WERI-Rb-1 (cell line): ENCODE measurements at regions not wholly inside any gene's neighbourhood (a gene's known extent, or its start where the extent isn't known, plus 50 kb on each side); places are given as distances from the start of the nearest gene placed in this dataset.
A peak's percentile ranks its signal among the peaks of the same experiment; 100 is the strongest.

ENCODE experiments used
- DNase-seq: peaks from one replicate; pipeline ENCODE4 v3.0.0-alpha.2; 2020
- H3K27ac ChIP-seq: fragments of 250-450 bp; sonication (Bioruptor Pico); 2 replicates; pipeline ENCODE4 v1.5.1; 2020; ENCODE audit warnings: mild to moderate bottlenecking, moderate library complexity
- H3K27me3 ChIP-seq: fragments of 250-450 bp; sonication (Bioruptor Pico); 2 replicates; pipeline ENCODE4 v1.5.1; 2021; ENCODE audit warnings: mild to moderate bottlenecking, low read depth, moderate library complexity; ENCODE audit not compliant: insufficient read depth, severe bottlenecking
- H3K36me3 ChIP-seq: fragments of 250-450 bp; sonication (Bioruptor Pico); 2 replicates; pipeline ENCODE4 v1.5.1; 2020; ENCODE audit warnings: mild to moderate bottlenecking, moderate library complexity
- H3K4me3 ChIP-seq: 2 replicates; pipeline ENCODE4 v1.5.1; 2011; ENCODE audit warnings: low read depth, mild to moderate bottlenecking, control low read depth, low read length
- H3K9me3 ChIP-seq: fragments of 250-450 bp; sonication (Bioruptor Pico); 2 replicates; pipeline ENCODE4 v1.5.1; 2021; ENCODE audit warnings: mild to moderate bottlenecking, moderate library complexity; ENCODE audit not compliant: severe bottlenecking
- TF ChIP-seq, protein P1 (sequence below): IDR thresholded peaks from 2 replicates; pipeline ENCODE4 v1.5.1; 2011; ENCODE audit warnings: low read depth, mild to moderate bottlenecking, control low read depth, inconsistent platforms, low read length

DNA sequence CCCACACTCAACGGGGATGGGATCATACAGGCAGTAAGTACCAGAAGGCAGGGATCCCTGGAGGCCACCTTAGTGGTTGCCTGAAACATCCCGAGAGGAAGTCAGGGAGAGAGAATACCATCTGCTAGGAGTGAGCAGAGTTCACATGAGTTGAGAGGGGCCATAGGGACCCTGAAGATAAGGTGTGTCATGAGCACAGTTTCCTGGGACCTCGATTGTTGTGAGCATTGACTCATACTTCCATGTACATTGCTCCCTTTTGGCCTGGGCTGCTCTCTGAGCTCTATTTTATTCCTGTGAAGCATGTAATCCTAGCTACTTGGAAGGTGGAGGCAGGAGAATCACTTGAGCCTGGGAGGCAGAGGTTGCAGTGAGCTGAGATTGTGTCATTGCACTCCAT is 120.5 kb downstream of the TBC1D30 start:
- Histone ChIP-seq H3K27me3 (no peaks in the 10 kb centered on the region), H3K36me3 (no peaks in the 10 kb centered on the region), H3K27ac (no peak overlapping the region), H3K9me3 (no peaks in the 10 kb centered on the region), H3K4me3 (no peak overlapping the region)
- TF ChIP-seq, protein P1, sequence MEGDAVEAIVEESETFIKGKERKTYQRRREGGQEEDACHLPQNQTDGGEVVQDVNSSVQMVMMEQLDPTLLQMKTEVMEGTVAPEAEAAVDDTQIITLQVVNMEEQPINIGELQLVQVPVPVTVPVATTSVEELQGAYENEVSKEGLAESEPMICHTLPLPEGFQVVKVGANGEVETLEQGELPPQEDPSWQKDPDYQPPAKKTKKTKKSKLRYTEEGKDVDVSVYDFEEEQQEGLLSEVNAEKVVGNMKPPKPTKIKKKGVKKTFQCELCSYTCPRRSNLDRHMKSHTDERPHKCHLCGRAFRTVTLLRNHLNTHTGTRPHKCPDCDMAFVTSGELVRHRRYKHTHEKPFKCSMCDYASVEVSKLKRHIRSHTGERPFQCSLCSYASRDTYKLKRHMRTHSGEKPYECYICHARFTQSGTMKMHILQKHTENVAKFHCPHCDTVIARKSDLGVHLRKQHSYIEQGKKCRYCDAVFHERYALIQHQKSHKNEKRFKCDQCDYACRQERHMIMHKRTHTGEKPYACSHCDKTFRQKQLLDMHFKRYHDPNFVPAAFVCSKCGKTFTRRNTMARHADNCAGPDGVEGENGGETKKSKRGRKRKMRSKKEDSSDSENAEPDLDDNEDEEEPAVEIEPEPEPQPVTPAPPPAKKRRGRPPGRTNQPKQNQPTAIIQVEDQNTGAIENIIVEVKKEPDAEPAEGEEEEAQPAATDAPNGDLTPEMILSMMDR = no peak
- peak; percentile 27 for DNase-seq

DNA sequence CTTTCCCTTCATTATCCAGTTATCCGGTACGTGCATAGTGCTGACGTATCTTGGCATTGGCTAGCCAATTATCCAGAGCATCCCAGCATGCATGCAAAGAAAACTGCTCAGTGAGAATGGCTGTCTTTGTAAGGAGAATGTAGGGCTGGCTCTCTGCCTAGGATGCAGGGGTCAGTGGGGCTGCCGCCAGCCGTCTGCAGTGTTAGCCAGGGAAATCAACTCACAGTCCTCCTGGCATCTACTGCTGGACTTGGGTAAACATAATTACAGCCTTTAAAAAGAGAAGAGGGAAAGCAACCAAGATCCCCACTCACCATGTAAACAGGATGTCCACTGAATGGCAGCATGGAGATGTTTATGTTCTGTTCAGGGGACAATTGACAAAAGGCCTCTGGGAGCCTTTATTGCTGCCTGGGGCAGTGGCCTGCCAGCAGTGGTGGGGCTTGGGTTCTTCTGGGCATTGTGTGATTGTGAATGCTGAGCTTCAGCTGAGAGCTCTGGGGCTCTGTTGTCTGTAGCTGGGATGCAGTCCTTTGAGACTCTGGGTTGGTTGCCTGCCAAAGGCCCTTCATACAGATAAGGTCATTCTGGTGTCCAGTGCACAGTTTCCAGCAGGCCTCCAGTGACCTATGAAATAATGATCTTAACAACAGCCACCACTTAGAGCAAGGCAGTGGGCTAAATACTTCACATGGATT is 121.8 kb downstream of the TBC1D30 start:
- DNase-seq = no peak
- Histone ChIP-seq H3K9me3 (no peaks in the 10 kb centered on the region), H3K4me3 (no peak overlapping the region), H3K27me3 (no peaks in the 10 kb centered on the region), H3K36me3 (no peaks in the 10 kb centered on the region), H3K27ac (no peak overlapping the region)
- TF ChIP-seq, protein P1 = no peak

DNA sequence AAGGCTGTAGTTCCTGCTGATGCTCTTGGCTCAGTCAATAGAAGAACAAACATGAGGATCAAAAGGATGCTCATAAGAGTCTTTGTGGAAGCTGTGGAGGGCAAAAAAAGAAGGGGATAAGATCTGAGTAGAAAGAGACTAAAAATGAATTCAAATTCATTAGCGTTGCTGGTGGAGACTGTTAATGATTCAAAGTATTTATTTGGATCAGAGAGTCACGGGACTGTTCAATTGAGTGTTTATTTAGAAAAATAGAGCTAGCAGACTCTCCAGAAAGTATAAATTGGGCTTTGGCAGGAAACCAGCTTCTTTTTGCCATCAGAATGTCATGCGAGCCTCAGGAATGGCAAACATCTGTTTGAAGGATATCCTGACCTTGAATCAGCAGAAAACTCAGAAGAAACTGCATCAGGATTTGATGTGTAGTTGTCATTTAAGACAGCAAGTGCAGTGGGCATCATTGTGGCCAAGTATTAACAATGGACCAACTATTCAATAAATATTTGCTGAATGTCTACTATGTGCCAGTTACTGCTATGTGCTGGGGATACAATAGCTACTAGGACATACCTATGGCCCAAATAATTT is 126.4 kb downstream of the TBC1D30 start:
- no peak overlapping the region for H3K27ac ChIP-seq
- no peaks in the 10 kb centered on the region for H3K9me3 ChIP-seq
- H3K4me3 ChIP-seq = no peak overlapping the region
- no peaks in the 10 kb centered on the region for H3K27me3 ChIP-seq
- H3K36me3 ChIP-seq = no peaks in the 10 kb centered on the region
- TF ChIP-seq, protein P1 = no peak
- DNase-seq = no peak

DNA sequence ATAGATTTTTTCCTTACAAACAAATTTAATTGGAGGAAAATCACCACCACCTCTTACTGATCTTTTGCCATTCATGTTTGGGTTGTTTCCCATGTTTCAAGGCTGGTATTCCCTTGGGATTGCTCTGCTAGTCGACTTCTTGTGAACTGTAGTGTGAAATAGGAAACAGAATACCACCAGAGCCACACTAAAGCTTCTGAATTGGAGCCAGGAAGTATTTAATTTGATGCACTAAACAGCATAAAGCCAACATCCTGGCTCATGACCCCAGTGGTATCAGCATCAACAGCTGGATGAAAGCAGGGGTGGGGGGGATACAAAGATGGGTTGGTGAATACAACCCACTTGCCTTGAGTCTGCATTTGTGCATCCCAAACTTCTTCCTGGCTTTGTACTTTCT is 127.5 kb downstream of the TBC1D30 start:
- TF ChIP-seq, protein P1 = no peak
- H3K27ac ChIP-seq = no peak overlapping the region
- H3K36me3 ChIP-seq = no peaks in the 10 kb centered on the region
- H3K9me3 ChIP-seq = no peaks in the 10 kb centered on the region
- no peaks in the 10 kb centered on the region for H3K27me3 ChIP-seq
- DNase-seq = no peak
- no peak overlapping the region for H3K4me3 ChIP-seq

DNA sequence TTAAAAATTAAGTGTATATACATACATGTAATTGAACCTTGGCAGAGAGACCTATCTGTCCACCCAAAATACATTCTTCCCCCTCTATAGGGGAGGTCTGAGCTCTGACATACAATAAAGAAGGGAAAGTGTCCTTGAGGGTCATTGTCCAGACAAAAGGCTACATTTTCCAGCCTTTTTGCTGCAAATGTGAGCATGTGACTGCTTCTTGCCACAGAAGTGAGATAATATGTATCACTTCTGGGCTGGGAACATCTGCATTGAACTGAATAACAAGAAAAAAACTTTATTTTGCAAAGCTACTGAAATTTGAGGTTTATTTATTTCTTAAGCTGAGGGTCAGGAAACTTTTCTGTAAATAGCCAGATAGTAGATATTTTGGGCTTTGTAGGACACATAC is 131.3 kb downstream of the TBC1D30 start:
- TF ChIP-seq, protein P1 = no peak
- Histone ChIP-seq H3K9me3 (no peaks in the 10 kb centered on the region), H3K27ac (no peak overlapping the region), H3K36me3 (no peaks in the 10 kb centered on the region), H3K27me3 (no peaks in the 10 kb centered on the region), H3K4me3 (no peak overlapping the region)
- no peak for DNase-seq

DNA sequence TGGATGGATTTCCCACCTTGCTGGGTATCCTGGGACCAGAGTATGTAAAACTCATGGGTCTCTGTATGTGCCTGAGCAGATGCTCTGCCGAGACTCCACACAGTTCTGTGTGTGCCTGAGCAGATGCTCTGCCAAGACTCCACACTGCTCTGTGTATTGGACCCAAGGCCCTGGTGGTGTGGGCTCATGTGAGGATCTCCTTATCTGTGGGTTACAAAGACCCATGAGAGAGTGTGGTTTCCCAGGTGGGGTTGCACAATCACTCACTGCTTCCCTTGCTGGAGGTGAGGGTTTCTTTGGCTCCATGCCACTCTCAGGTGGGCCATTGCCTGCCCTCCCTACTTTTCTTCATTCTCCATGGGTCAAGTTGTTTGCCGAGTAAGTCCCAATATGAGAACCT is 141.5 kb downstream of the TBC1D30 start:
- no peak overlapping the region for H3K27ac ChIP-seq
- H3K27me3 ChIP-seq = peaks cover 3% of the 10 kb centered on the region
- H3K36me3 ChIP-seq = no peaks in the 10 kb centered on the region
- DNase-seq = no peak
- H3K4me3 ChIP-seq = no peak overlapping the region
- H3K9me3 ChIP-seq = no peaks in the 10 kb centered on the region
- TF ChIP-seq, protein P1 = no peak
